Upper lobe of left lung (tissue), 6 donors: ENCODE measurements at regions not wholly inside any gene's neighbourhood (a gene's known extent, or its start where the extent isn't known, plus 50 kb on each side); places are given as distances from the start of the nearest gene placed in this dataset.
A peak's percentile ranks its signal among the peaks of the same experiment; 100 is the strongest.

Experiments used
- ATAC-seq, 2 donors: fragments of 200-7000 bp; cut with Tn5 transposase; one replicate each; pipeline ENCODE4 v1.9.1; 2022; ENCODE audit warnings: mild to moderate bottlenecking in 2 of 2, moderate library complexity in 2 of 2; ENCODE audit not compliant: low FRiP score in 2 of 2
- DNase-seq, 2 donors: peaks; one replicate each; pipeline ENCODE4 v3.0.0-alpha.2; 2019 to 2020
- H3K27ac ChIP-seq, 4 donors: fragments of 200-600 bp; sonication (generic); one replicate each; pipeline ENCODE4 v1.5.1; 2016 to 2019
- H3K27me3 ChIP-seq, 4 donors: fragments of 200-600 bp; sonication (generic); one replicate each; pipeline ENCODE4 v1.5.1; 2017 to 2019
- H3K36me3 ChIP-seq, 4 donors: fragments of 200-600 bp; sonication (generic); one replicate each; pipeline ENCODE4 v1.5.1; 2016 to 2019
- H3K4me1 ChIP-seq, 4 donors: fragments of 200-600 bp; sonication (generic); one replicate each; pipeline ENCODE4 v1.5.1; 2018 to 2019
- H3K4me3 ChIP-seq, 4 donors: fragments of 200-600 bp; sonication (generic); one replicate each; pipeline ENCODE4 v1.5.1; 2017 to 2019; ENCODE audit warnings: mild to moderate bottlenecking in 2 of 4, moderate library complexity in 1 of 4
- H3K9me3 ChIP-seq, 4 donors: fragments of 200-600 bp; sonication (generic); one replicate each; pipeline ENCODE4 v1.5.1; 2018 to 2019
- CTCF ChIP-seq, 6 experiments: fragments of 450-650 bp in 4 of 6; fragments of 200-600 bp in 2 of 6; sonication (generic) in 2 of 6; IDR thresholded peaks; one replicate each; pipeline ENCODE4 v1.5.1; 2016 to 2019; ENCODE audit warnings: antibody characterized with exemption in 6 of 6
- EP300 ChIP-seq, 4 donors: sonication (generic); formaldehyde crosslinking; IDR thresholded peaks; one replicate each; pipeline ENCODE4 v1.5.1; 2017; ENCODE audit warnings: antibody characterized with exemption in 4 of 4, control low read depth in 2 of 4
- POLR2A ChIP-seq, 4 donors: fragments of 450-650 bp; IDR thresholded peaks; one replicate each; pipeline ENCODE4 v1.5.1; 2016 to 2017; ENCODE audit warnings: antibody characterized with exemption in 4 of 4, mild to moderate bottlenecking in 2 of 4
- POLR2AphosphoS5 ChIP-seq, 2 donors: sonication (generic); formaldehyde crosslinking; IDR thresholded peaks; one replicate each; pipeline ENCODE4 v1.5.1; 2017; ENCODE audit warnings: antibody characterized with exemption in 2 of 2
- WGBS, 2 donors: methylation state at CpG; one replicate each; pipeline ENCODE4 v1.1.5; 2017 to 2018; 5-methylcytosine and 5-hydroxymethylcytosine counted together
- donor health status: DM: no; HTN: no; CAD: no; lungs with moderate emphysema.
- donor health status: DM: no; HTN: yes; CAD: no; lungs with severe emphysema.

DNA sequence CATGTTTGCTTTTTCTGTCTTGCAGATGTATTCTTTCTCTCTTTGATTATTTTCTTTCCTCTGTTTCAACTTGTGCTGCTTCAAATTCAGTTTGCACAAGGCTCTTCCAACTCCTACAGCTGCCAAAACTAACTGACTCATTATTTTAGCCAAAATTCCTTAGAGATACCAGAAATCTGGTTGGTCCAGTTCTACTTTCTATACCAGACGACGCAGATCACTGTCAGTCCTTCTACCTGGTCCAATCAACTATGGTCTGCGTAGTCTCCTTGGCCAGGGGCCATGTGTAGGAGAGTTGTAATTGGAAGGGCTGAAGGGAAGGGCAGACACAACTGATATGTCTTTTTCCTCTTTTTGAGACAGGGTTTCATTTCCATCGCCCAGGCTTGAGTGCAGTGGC is 51.9 kb upstream of the JAK2 start:
- TF ChIP-seq EP300 (IDR thresholded peaks at IDR 0.05) (no peak), POLR2AphosphoS5 (IDR thresholded peaks at IDR 0.05) (no peak), POLR2A (IDR thresholded peaks at IDR 0.05) (no peak), CTCF (IDR thresholded peaks at IDR 0.05) (no peak)

DNA sequence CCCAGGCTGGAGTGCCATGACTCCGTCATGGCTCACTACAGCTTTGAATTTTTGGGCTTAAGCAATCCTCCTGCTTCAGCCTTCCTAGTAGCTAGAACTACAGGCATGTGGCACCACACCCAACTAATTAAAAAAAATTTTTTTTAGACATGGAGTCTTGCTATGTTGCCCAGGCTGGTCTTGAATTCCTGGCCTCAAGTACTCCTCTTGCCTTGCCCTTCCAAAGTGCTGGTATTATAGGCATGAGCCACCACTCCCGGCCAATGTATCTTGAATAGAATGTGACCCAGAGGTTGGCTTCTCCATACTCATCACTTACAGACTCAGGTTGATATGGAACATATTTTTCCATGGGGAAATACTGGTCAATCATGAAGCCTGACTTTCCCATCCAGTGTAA is 51.2 kb upstream of the JAK2 start:
- no peak for DNase-seq
- Histone ChIP-seq H3K9me3 (no peaks in the 10 kb centered on the region), H3K27me3 (no peaks in the 10 kb centered on the region), H3K27ac (no peak overlapping the region), H3K4me1 (peaks cover 16 to 39% (median 35%) of the 10 kb centered on the region in 4 donors), H3K36me3 (no peaks in the 10 kb centered on the region), H3K4me3 (no peak overlapping the region)
- no peak for ATAC-seq
- WGBS, 2 donors = 83 to 93% methylated on average over 2 of the region's 2 CpGs
- TF ChIP-seq CTCF (IDR thresholded peaks at IDR 0.05) = no peak
- no peak for TF ChIP-seq POLR2A (IDR thresholded peaks at IDR 0.05)
- TF ChIP-seq EP300 (IDR thresholded peaks at IDR 0.05) = no peak
- TF ChIP-seq POLR2AphosphoS5 (IDR thresholded peaks at IDR 0.05) = no peak

More for the DNA sequence above, 51.9 kb upstream of the JAK2 start:
- H3K9me3 ChIP-seq = no peaks in the 10 kb centered on the region
- 58 to 62% methylated on average over 4 of the region's 4 CpGs for WGBS, 2 donors
- H3K27me3 ChIP-seq = no peaks in the 10 kb centered on the region
- H3K36me3 ChIP-seq = no peaks in the 10 kb centered on the region
- DNase-seq (peak in 1 of 2 donors; percentile 30), ATAC-seq (no peak)
- peaks cover 13 to 34% (median 28%) of the 10 kb centered on the region in 4 donors for H3K4me1 ChIP-seq
- no peak overlapping the region for H3K4me3 ChIP-seq
- H3K27ac ChIP-seq = no peak overlapping the region

- Histone ChIP-seq H3K27me3 (no peaks in the 10 kb centered on the region), H3K4me1 (peaks cover 29 to 44% (median 42%) of the 10 kb centered on the region in 4 donors), H3K36me3 (no peaks in the 10 kb centered on the region), H3K27ac (peak overlapping the region in 2 of 4 donors; percentile 38 to 53), H3K9me3 (no peaks in the 10 kb centered on the region), H3K4me3 (no peak overlapping the region)
- ATAC-seq (no peak), DNase-seq (no peak)
- WGBS, 2 donors = 70 to 81% methylated on average over 4 of the region's 4 CpGs
- TF ChIP-seq CTCF (IDR thresholded peaks at IDR 0.05) (no peak), EP300 (IDR thresholded peaks at IDR 0.05) (no peak), POLR2AphosphoS5 (IDR thresholded peaks at IDR 0.05) (no peak), POLR2A (IDR thresholded peaks at IDR 0.05) (no peak)
These were observed 49.9 kb upstream of the JAK2 start for GRCh38 chr9:4935001-4935672.
